NCI-H1930 (cell line): ENCODE measurements at regions not wholly inside any gene's neighbourhood (a gene's known extent, or its start where the extent isn't known, plus 50 kb on each side); places are given as distances from the start of the nearest gene placed in this dataset.
A peak's percentile ranks its signal among the peaks of the same experiment; 100 is the strongest.
"Not testable (repeated sequence)": the region's sequence is repeated elsewhere in the genome, so short reads cannot be mapped to it uniquely, and the experiment has no call there.

Experiments
- DNase-seq, 2 experiments: peaks; one replicate each; lab custom pipeline; 2025; lab: John Stamatoyannopoulos, UW

DNA sequence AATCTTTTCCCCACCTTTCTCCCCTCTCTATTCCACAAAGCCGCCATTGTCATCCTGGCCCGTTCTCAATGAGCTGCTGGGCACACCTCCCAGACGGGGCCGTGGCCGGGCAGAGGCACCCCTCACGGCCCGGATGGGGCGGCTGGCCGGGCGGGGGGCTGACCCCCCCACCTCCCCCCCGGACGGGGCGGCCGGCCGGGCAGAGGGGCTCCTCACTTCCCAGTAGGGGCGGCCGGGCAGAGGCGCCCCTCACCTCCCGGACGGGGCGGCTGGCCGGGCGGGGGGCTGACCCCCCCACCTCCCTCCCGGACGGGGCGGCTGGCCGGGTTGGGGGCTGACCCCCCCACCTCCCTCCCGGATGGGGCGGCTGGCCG lies 85.6 kb downstream of the OR2B2 start:
- not testable (repeated sequence) for DNase-seq

DNA sequence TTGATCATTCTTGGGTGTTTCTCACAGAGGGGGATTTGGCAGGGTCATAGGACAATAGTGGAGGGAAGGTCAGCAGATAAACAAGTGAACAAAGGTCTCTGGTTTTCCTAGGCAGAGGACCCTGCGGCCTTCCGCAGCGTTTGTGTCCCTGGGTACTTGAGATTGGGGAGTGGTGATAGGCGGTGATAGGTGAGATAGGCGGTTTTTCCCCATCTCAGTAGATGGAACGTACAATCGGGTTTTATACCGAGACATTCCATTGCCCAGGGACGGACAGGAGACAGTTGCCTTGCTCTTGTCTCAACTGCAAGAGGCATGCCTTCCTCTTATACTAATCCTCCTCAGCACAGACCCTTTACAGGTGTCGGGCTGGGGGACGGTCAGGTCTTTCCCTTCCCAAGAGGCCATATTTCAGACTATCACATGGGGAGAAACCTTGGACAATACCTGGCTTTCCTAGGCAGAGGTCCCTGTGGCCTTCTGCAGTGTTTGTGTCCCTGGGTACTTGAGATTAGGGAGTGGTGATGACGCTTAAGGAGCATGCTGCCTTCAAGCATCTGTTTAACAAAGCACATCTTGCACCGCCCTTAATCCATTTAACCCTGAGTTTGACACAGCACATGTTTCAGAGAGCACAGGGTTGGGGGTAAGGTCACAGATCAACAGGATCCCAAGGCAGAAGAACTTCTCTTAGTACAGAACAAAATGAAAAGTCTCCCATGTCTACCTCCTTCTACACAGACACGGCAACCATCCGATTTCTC lies 86.2 kb downstream of the OR2B2 start:
- DNase-seq, result not testable (repeated sequence)

DNA sequence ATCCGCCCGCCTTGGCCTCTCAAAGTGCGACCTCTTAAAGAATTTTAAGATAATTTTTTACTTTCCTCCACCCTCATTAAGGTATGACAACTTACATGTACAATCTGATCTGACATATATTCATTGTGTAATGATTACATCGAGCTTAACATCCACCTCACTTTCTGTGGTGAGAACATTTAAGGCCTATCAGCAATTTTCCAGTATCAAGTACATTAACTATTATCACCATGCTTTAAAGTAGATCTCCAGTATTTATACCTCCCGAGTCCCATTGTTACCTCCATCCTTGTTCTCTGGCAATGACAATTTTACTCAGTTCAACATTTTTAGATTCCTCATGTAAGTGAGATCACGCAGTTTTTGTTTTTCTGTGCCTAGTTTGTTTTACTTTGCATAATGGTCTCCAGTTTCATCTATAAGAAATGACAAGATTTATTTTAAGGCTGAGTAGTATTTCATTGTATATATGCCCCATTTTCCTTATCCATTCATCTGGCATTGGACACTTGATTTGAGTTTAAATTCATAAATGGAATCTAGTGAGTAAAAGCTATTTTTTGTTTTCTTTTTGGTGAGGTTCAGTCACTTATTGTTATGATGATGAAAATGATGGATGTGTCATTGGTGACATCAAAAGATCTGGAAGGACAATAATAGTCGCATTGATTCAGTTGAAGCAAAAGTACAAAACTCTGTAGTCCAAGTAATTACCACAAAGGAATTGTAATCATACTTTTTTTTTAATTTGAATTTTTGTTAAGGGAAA lies 87.0 kb downstream of the OR2B2 start:
- no peak for DNase-seq

GRCh38 chr6:27824211-27825024 lies 87.8 kb downstream of the OR2B2 start:
- not testable (repeated sequence) for DNase-seq

- DNase-seq, result peak; percentile 51 to 53
Measured at GRCh38 chr6:27823714-27824210, 88.4 kb downstream of the OR2B2 start.

- no peak for DNase-seq
Measured at GRCh38 chr6:27816906-27817305, 95.3 kb downstream of the OR2B2 start.

- DNase-seq, result peak; percentile 71 to 80
Measured at GRCh38 chr6:27814665-27815424, 97.4 kb downstream of the OR2B2 start.

GRCh38 chr6:27814415-27814664 lies 97.9 kb downstream of the OR2B2 start:
- DNase-seq, result not testable (repeated sequence)

DNA sequence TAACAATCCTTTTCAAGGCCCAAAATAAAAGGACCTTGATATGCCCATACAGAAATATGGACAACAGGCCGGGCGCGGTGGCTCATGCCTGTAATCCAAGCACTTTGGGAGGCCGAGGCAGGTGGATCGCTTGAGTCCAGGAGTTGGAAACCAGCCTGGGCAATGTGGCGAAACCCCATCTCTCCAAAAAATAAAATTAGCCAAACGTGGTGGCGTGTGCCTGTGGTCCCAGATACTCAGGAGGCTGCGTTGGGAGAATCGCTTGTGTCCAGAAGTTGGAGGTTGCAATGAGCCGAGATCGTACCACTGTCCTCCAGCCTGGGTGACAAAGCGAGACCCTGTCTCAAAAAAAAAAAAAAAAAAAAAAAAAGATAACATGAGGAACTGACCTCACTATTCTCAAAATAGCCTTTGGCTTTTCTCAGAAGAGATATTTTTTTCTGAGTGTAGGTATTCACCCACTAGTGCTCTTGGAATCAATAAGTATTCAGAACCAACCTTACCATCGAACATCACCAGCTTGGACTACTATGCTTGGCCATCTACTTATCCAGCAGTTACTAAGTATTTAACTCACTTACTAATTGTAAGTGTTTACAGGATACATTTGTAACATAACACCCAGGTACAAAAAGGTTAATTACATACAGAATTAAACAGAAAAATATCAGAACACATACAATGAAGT lies 99.2 kb downstream of the OR2B2 start:
- no peak for DNase-seq

GRCh38 chr6:27812078-27812804 lies 100.0 kb downstream of the OR2B2 start:
- no peak for DNase-seq

DNA sequence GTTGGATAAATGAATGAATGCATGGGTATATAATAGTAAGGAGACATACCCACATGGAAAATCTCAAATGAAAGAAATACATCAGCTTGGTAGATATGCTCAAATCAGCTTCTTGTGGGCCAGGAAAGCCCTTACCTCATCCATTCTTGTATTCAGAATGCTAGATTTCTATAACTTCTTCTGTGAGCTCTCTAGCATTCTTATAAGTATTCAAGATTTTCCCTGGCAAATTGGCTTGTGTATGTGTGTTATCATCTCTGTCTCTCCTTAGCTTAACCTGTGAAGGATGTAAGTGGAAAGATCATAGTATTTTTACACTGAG lies 100.8 kb downstream of the OR2B2 start:
- DNase-seq, result no peak

- no peak for DNase-seq
Measured at GRCh38 chr6:27810768-27811450, 101.3 kb downstream of the OR2B2 start.

DNA sequence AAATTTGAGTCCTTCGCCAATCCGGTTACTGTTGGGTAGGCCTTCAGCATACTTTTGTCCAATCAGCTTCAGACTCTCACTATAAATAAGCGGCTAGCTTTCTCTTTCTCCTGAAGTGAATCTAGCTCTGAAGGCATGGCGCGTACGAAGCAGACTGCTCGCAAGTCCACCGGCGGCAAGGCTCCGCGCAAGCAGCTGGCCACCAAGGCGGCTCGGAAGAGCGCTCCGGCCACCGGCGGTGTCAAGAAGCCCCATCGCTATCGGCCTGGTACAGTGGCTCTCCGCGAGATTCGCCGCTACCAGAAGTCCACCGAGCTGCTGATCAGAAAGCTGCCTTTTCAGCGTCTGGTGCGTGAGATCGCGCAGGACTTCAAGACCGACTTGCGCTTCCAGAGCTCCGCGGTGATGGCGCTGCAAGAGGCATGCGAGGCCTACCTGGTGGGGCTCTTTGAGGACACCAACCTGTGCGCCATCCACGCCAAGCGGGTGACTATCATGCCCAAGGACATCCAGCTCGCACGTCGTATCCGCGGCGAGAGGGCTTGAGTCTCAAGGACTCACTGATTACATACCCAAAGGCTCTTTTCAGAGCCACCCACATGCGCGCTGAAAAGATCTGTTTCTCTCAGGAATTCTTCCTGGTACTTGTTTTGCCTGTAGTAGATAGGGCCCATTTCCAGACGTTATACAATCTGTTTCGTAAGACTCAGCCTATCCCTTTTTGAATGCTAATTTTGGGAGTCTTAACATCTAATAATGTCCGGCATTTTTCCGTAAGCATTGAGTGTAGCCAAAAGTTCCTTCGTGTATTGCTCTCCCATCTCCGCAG lies 102.0 kb downstream of the OR2B2 start:
- DNase-seq, result peak; percentile 85 to 87

GRCh38 chr6:27809067-27809938 lies 102.9 kb downstream of the OR2B2 start:
- no peak for DNase-seq

DNA sequence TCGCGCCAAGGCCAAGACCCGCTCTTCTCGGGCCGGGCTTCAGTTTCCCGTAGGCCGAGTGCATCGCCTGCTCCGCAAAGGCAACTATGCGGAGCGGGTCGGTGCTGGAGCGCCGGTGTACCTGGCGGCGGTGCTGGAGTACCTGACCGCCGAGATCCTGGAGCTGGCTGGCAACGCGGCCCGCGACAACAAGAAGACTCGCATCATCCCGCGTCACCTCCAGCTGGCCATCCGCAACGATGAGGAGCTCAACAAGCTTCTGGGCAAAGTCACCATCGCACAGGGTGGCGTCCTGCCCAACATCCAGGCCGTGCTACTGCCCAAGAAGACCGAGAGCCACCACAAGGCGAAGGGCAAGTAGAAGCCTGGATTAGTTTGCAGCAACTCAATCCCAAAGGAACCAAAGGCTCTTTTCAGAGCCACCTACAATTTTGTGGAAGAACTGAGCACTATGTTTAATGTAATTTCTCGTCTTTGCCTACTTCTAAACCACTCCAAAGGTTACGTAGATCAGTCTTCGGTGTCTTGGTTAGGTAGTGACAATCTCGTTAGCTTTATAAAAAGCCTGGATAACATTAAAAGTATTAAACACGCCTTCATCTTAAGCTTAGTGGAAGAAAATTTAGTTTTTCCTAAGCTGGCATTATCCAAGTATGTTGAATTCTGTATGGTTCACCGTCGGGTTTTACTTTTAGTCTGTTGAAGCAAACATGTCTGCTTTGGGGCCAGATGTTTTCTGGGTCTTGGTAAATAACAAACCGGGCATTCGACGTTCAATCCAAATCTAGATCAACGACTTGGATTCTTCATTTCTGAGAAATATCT lies 103.7 kb downstream of the OR2B2 start:
- DNase-seq, result peak in 1 of 2 experiments; percentile 35

- peak; percentile 92 for DNase-seq
Measured at GRCh38 chr6:27807441-27808241, 104.6 kb downstream of the OR2B2 start.
